GM12878 (cell line): ENCODE measurements at regions not wholly inside any gene's neighbourhood (a gene's known extent, or its start where the extent isn't known, plus 50 kb on each side); places are given as distances from the start of the nearest gene placed in this dataset.

Experiments used
- ATAC-seq: fragments of 200-7000 bp; cut with Tn5 transposase; 3 replicates; pipeline ENCODE4 v1.9.1; 2020; ENCODE audit warnings: mild to moderate bottlenecking, moderate library complexity
- BruUV-seq: library from RNA; stranded (reverse); fragments of 400-500 nt; replicated peaks from 2 replicates; lab custom pipeline; 2021; lab: Mats Ljungman, UMichigan
- CTCF ChIA-PET: fragments of 300-600 bp; sonication (Branson Sonifier 250); formaldehyde crosslinking; extraction: SDS; loops from one replicate; lab custom pipeline; 2021; ENCODE audit warnings: inconsistent platforms; lab: Yijun Ruan, JAX
- POLR2A ChIA-PET: fragments of 350-600 bp; formaldehyde crosslinking; extraction: SDS; loops from one replicate; lab custom pipeline; 2021; ENCODE audit warnings: inconsistent platforms; lab: Charles Lee
- RAD21 ChIA-PET: fragments of 300-600 bp; sonication (Branson Sonifier 250); formaldehyde crosslinking; loops from one replicate; lab custom pipeline; 2023; ENCODE audit warnings: antibody characterized with exemption; ENCODE audit not compliant: unreplicated experiment; lab: Charles Lee
- SMC1A ChIA-PET: fragments of 300-600 bp; sonication (Branson Sonifier 250); formaldehyde crosslinking; loops from one replicate; lab custom pipeline; 2023; ENCODE audit not compliant: unreplicated experiment, uncharacterized antibody; lab: Charles Lee
- DNase-seq: peaks from one replicate; pipeline ENCODE4 v3.0.0-alpha.2; 2011; ENCODE audit warnings: low read depth, low spot score
- FAIRE-seq: peaks from 3 replicates; lab custom pipeline; 2011; peaks lifted over from hg19 to GRCh38; lab: Jason Lieb, UNC
- H2AFZ ChIP-seq: 2 replicates; pipeline ENCODE4 v1.6.0; 2011; ENCODE audit warnings: low read depth, low read length, control low read depth; ENCODE audit not compliant: control insufficient read depth
- H3K27ac ChIP-seq: 2 replicates; pipeline ENCODE4 v1.5.1; 2011; ENCODE audit warnings: control low read depth; ENCODE audit not compliant: control insufficient read depth, insufficient read depth
- H3K27me3 ChIP-seq, 2 experiments: replicated peaks in 1 of 2; 2 replicates each; pipeline versions ENCODE4 v1.6.0 to v1.6.1; 2011; ENCODE audit warnings: low read length in 1 of 2; ENCODE audit not compliant: control insufficient read depth in 2 of 2, insufficient read depth in 2 of 2
- H3K36me3 ChIP-seq, 2 experiments: 2 replicates each; pipeline ENCODE4 v1.5.1; 2011; ENCODE audit warnings: low read length in 1 of 2; ENCODE audit not compliant: control insufficient read depth in 2 of 2, insufficient read depth in 2 of 2
- H3K4me1 ChIP-seq: 2 replicates; pipeline ENCODE4 v1.6.1; 2011; ENCODE audit warnings: mild to moderate bottlenecking, low read length, moderate library complexity, mixed read lengths; ENCODE audit not compliant: control insufficient read depth, insufficient read depth
- H3K4me2 ChIP-seq: 2 replicates; pipeline ENCODE4 v1.6.0; 2011; ENCODE audit warnings: control low read depth; ENCODE audit not compliant: control insufficient read depth, insufficient read depth
- H3K4me3 ChIP-seq: fragments of 200-600 bp; sonication (generic); 2 replicates; pipeline ENCODE4 v1.5.1; 2016
- H3K79me2 ChIP-seq: 2 replicates; pipeline ENCODE4 v1.6.0; 2011; ENCODE audit warnings: low read length; ENCODE audit not compliant: control insufficient read depth, insufficient read depth
- H3K9ac ChIP-seq: 2 replicates; pipeline ENCODE4 v1.8.0; 2011; ENCODE audit warnings: low read length, control low read depth, mixed read lengths; ENCODE audit not compliant: control insufficient read depth, insufficient read depth
- H3K9me3 ChIP-seq: replicated peaks from 3 replicates; pipeline ENCODE4 v1.5.1; 2011; ENCODE audit warnings: mild to moderate bottlenecking, low read length; ENCODE audit not compliant: control insufficient read depth, insufficient read depth
- H4K20me1 ChIP-seq: 2 replicates; pipeline ENCODE4 v1.6.0; 2011; ENCODE audit not compliant: control insufficient read depth, insufficient read depth
- ATF7 ChIP-seq: fragments of 450-650 bp; IDR thresholded peaks from 2 replicates; pipeline ENCODE4 v1.6.1; 2016; ENCODE audit warnings: low read depth, mild to moderate bottlenecking
- CREB1 ChIP-seq: IDR thresholded peaks from 2 replicates; pipeline ENCODE4 v1.6.1; 2012; ENCODE audit warnings: low read depth, mild to moderate bottlenecking, inconsistent platforms
- CREM ChIP-seq: IDR thresholded peaks from 2 replicates; pipeline ENCODE4 v1.6.1; 2014; ENCODE audit warnings: antibody characterized with exemption, low read depth
- DPF2 ChIP-seq: fragments of 450-650 bp; IDR thresholded peaks from 2 replicates; pipeline ENCODE4 v1.6.1; 2017; ENCODE audit warnings: mild to moderate bottlenecking
- GATAD2B ChIP-seq: fragments of 450-650 bp; conservative IDR thresholded peaks from 2 replicates; pipeline ENCODE4 v1.6.1; 2017; ENCODE audit warnings: low read depth, mild to moderate bottlenecking, moderate library complexity
- HDAC2 ChIP-seq: fragments of 200-600 bp; sonication (generic); IDR thresholded peaks from 2 replicates; pipeline ENCODE4 v1.6.1; 2017
- MYB ChIP-seq: fragments of 150-350 bp; IDR thresholded peaks from 2 replicates; pipeline ENCODE4 v1.6.1; 2014; ENCODE audit warnings: mild to moderate bottlenecking, low read depth, low read length, borderline replicate concordance
- NR2C2 ChIP-seq: IDR thresholded peaks from 2 replicates; pipeline ENCODE4 v1.6.1; 2011; ENCODE audit warnings: borderline replicate concordance, low read depth; ENCODE audit not compliant: control insufficient read depth, insufficient read length
- NR2F1 ChIP-seq: fragments of 450-650 bp; conservative IDR thresholded peaks from 2 replicates; pipeline ENCODE4 v1.6.1; 2017; ENCODE audit warnings: mild to moderate bottlenecking
- RAD21 ChIP-seq: IDR thresholded peaks from 2 replicates; pipeline ENCODE4 v1.6.1; 2011; ENCODE audit warnings: mild to moderate bottlenecking, low read depth, low read length, moderate library complexity; ENCODE audit not compliant: insufficient read depth
- RAD51 ChIP-seq: fragments of 450-650 bp; IDR thresholded peaks from 2 replicates; pipeline ENCODE4 v1.6.1; 2016; ENCODE audit warnings: moderate library complexity, mild to moderate bottlenecking, inconsistent platforms
- RB1 ChIP-seq: fragments of 450-650 bp; formaldehyde crosslinking; IDR thresholded peaks from 2 replicates; pipeline ENCODE4 v1.6.1; 2017; ENCODE audit warnings: mild to moderate bottlenecking, borderline replicate concordance
- RFX5 ChIP-seq: IDR thresholded peaks from 2 replicates; pipeline ENCODE4 v1.6.1; 2011; ENCODE audit warnings: low read depth, low read length, improper control_type of control experiment
- ZBTB33 ChIP-seq: fragments of 450-650 bp; IDR thresholded peaks from 2 replicates; pipeline ENCODE4 v1.6.1; 2017; ENCODE audit warnings: mild to moderate bottlenecking
- WGBS: methylation state at CpG from one replicate; pipeline ENCODE4 v1.1.6; 2016; ENCODE audit warnings: low lambda C conversion rate; ENCODE audit not compliant: insufficient replicate concordance, insufficient coverage; ENCODE audit errors: missing lambda C conversion rate; 5-methylcytosine and 5-hydroxymethylcytosine counted together
- in situ Hi-C: fragments of 300-500 bp; cut with MboI; formaldehyde crosslinking; loops from 9 replicates; pipeline ENCODE4 v1.14.3; 2018; ENCODE audit warnings: mixed read lengths
- intact Hi-C: fragments of 100-400 bp; cut with micrococcal nuclease; formaldehyde crosslinking; loops from one replicate; pipeline ENCODE4 v1.14.2; 2022; ENCODE audit not compliant: unreplicated experiment
- TF ChIP-seq, protein P1 (sequence below): fragments of 450-650 bp; IDR thresholded peaks from 2 replicates; pipeline ENCODE4 v1.6.1; 2017; ENCODE audit warnings: mild to moderate bottlenecking, moderate library complexity

DNA sequence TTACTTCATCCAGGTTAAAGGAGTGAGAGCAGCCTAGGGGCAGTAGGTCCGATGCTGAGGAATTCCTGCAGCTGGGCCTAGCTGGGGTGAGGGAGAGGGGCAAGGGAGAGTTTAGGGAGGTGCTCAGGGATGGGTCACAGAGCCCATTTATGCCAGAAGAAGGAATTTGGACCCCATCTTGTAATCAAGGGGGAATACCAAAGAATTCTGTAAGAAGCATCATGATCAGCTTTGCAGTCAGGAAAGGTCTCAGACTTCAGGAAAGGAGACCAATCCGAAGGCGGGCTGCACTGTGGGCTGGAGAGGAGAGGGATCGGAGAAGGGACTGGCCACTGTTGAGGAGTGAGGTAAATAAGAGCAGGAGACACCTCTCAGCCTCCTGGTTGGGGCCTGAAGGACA lies 566.6 kb upstream of the MGMT start:
- Histone ChIP-seq H3K27me3 (no peaks in the 10 kb centered on the region), H3K4me1 (no peaks in the 10 kb centered on the region), H4K20me1 (no peaks in the 10 kb centered on the region), H3K79me2 (no peaks in the 10 kb centered on the region), H3K9me3 (no peaks in the 10 kb centered on the region), H3K4me3 (no peak overlapping the region), H2AFZ (no peak overlapping the region), H3K36me3 (no peaks in the 10 kb centered on the region), H3K9ac (no peak overlapping the region), H3K4me2 (no peak overlapping the region), H3K27ac (no peak overlapping the region)
- 0% methylated on average over 4 of the region's 4 CpGs for WGBS
- DNase-seq = no peak
- ChIA-PET CTCF (no interaction called here), POLR2A (no interaction called here), SMC1A (no interaction called here), RAD21 (no interaction called here)
- in situ Hi-C loops = no loop called here
- intact Hi-C loops = no loop called here
- no TSS peak for BruUV-seq
- FAIRE-seq = no peak
- ATAC-seq = no peak
- TF ChIP-seq, protein P1, sequence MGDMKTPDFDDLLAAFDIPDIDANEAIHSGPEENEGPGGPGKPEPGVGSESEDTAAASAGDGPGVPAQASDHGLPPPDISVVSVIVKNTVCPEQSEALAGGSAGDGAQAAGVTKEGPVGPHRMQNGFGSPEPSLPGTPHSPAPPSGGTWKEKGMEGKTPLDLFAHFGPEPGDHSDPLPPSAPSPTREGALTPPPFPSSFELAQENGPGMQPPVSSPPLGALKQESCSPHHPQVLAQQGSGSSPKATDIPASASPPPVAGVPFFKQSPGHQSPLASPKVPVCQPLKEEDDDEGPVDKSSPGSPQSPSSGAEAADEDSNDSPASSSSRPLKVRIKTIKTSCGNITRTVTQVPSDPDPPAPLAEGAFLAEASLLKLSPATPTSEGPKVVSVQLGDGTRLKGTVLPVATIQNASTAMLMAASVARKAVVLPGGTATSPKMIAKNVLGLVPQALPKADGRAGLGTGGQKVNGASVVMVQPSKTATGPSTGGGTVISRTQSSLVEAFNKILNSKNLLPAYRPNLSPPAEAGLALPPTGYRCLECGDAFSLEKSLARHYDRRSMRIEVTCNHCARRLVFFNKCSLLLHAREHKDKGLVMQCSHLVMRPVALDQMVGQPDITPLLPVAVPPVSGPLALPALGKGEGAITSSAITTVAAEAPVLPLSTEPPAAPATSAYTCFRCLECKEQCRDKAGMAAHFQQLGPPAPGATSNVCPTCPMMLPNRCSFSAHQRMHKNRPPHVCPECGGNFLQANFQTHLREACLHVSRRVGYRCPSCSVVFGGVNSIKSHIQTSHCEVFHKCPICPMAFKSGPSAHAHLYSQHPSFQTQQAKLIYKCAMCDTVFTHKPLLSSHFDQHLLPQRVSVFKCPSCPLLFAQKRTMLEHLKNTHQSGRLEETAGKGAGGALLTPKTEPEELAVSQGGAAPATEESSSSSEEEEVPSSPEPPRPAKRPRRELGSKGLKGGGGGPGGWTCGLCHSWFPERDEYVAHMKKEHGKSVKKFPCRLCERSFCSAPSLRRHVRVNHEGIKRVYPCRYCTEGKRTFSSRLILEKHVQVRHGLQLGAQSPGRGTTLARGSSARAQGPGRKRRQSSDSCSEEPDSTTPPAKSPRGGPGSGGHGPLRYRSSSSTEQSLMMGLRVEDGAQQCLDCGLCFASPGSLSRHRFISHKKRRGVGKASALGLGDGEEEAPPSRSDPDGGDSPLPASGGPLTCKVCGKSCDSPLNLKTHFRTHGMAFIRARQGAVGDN = no peak
- TF ChIP-seq RAD21 = no peak
- TF ChIP-seq ATF7 = no peak
- TF ChIP-seq DPF2 = no peak
- TF ChIP-seq MYB = no peak
- no peak for TF ChIP-seq RFX5
- no peak for TF ChIP-seq GATAD2B
- no peak for TF ChIP-seq RB1
- TF ChIP-seq NR2F1 = no peak
- TF ChIP-seq RAD51 = no peak
- no peak for TF ChIP-seq ZBTB33
- TF ChIP-seq NR2C2 = no peak
- TF ChIP-seq CREB1 = no peak
- no peak for TF ChIP-seq HDAC2
- TF ChIP-seq CREM = no peak
